ENCODE measurements at regions not wholly inside any gene's neighbourhood (a gene's known extent, or its start where the extent isn't known, plus 50 kb on each side); places are given as distances from the start of the nearest gene placed in this dataset.
"Not testable (repeated sequence)": the region's sequence is repeated elsewhere in the genome, so short reads cannot be mapped to it uniquely, and the experiment has no call there.

DNA sequence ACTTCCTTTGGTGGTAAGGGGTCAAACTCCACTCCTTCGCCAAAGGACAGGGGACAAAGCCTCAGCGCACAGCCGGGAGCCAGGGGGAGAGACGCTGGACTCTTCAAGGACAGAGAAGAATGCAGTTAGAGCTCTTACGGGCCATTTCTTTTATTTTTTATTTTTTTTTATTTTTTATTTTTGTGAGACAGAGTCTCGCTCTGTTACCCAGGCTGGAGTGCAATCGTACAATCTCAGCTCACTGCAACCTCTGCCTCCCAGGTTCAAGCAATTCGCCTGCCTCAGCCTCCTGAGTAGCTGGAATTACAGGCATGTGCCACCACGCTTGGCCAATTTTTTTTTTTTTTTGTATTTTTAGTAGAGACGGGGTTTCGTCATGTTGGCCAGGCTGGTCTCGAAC, 93.2 kb upstream of the RPH3AL start, which contains the start of gene RFLNB:
TSS of gene RFLNB (minus strand) at position 101 of the 400 bp plus-strand sequence.
- not testable (repeated sequence) for DNase-seq

DNA sequence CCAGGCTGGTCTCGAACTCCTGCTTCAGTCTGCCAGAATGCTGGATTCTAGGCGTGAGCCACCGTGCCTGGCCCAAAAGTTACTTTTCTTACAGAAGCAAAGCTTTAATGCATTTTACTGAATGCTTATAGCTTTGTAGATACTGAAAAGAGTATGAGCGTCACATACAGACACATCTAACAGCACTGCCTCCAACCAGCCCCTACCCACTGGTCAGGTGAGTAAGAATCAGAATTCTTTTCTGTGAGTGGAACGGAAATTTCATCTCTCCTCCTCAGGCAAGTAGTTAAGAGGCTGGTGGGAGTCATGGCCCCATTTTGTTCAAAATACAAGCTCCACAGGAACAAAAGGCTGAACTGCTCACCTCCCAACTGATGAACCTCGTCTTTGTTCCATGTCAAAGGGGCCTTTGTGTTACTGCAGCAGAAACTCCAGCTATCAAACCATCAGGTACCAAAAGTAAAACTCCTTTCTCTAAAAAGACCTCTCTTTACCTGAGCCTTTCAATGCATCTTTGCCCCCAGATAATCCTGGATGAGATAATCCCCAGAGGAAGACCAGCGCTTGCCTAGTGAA, 92.4 kb upstream of the RPH3AL start:
- peak; percentile 12 for DNase-seq

DNA sequence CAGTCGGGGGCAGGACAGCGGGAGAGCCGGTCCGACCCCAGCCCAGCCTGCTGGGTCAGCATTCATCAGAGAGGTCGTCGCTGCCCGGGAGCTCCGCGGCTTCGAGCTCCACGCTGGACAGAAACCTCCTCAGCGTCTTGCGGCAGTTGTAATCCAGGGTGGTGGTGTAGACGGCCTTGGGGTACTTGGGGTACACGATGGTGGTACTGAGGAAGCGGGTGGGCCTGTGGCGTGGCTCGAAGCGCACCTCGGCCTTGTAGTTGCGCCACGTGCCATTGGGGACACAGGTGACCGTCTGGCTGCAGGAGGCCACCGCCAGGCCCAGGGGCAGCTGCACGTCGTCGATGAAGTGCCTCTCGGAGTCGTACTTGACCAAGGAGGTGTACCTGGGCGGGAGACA, 90.5 kb upstream of the RPH3AL start:
- peak; percentile 33 for DNase-seq

DNA sequence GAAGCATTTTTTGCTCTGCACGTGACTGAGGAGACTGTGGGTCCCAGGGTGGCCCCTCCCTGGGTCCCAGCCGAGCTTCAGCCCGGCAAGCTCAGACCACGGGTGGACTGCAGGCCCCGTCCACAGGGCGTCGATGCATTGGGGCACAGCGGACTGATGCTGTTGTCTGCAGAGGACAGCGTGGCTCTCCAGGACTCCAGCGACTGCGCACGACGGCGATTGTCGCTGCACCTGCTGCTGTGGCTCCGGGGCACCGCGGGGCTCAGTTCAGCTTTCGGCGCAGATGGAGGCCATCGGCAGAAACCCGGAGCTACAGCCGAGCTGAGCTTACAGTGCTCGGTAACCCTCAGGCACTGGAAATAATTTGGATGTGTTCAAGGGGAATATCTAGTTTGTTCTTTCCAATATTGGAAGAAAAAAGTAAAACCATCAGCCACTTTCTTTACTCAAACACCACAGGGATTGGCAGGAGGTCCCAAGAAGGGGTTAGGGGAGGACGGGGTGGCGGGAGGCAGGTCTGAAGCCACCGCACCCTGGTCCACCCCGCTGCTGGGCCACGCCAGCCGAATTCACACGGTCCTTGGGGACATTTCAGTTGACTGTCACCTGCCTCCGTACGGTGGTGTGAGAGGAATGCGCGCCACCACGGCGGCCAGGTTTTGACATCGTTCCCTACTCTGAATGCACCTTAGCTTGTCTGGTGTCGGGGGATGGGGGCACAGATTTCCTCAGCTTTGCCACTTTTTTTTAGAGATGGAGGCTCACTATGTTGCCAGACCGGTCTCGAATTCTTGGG, 88.7 kb upstream of the RPH3AL start:
- DNase-seq = peak; percentile 52

DNA sequence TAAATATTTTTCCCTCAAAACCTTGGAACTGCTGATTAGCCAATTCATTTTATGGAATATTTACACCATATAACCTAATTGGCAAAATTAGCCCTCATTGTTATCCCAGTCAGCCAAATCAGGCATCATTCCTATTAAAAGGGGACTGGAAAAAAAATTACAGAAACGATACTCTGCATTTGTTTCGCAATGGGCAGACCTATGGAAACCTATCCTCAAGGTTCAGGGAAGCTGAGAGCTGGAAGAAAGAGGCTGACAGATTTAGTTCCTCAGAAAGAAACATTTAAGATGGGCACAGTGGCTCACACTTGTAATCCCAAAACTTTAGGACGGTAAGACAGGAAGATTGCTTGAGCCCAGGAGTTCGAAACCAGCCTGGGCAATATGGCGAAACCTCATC, 85.6 kb upstream of the RPH3AL start:
- DNase-seq = no peak

DNA sequence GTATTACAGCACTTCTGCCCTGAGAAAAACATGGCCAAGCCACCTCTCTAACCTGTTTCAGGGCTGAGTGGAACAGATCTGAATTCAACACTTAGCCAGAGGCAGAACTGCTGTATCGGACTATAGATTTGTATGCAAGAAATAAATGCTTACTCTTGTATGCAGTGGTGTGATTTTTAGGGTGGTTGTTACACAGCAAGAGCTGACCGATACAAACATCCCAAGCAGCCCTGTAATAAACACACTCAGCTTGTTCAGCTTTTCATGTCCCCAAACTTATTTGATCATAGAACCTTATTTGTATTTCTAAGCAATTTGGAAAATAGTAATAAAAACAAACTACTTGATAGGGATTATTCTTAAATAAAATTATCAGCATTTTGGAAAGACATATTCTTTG, 84.9 kb upstream of the RPH3AL start:
- DNase-seq = no peak

DNA sequence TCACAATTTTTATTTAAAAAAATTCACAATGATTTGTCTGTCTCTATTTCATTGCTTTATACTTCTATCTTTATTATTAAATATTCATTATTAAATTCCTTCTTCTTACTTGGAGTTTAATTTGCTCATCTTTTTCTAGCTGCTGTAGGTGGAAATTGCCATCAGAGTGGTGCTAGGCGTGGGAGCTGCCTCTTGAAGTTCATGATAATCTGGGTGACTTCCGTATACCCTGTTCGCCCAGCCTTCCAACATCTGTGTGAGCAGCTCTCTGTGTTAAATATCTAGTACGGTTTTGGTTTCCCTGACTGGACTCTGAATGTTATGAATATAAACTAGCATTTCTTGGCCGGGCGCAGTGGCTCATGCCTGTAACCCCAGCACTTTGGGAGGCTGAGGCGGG, 84.0 kb upstream of the RPH3AL start:
- DNase-seq = peak; percentile 19

DNA sequence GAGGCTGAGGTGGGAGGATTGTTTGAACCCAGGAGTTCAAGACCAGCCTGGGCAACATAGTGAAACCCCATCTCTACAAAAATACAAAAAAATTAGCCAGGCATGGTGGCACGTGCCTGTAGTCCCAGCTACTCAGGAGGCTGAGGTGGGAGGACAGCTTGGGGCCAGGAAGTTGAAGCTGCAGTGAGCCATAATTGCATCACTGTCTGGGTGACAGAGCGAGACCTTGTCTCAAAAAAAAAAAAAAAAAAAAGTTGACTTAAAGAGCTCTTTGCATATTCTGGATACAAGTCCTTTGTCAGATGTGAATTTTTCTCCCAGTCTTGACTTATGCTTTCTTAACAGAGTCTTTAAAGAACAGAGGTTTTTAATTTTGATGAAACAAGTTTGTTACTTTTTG, 79.9 kb upstream of the RPH3AL start:
- peak; percentile 12 for DNase-seq

DNA sequence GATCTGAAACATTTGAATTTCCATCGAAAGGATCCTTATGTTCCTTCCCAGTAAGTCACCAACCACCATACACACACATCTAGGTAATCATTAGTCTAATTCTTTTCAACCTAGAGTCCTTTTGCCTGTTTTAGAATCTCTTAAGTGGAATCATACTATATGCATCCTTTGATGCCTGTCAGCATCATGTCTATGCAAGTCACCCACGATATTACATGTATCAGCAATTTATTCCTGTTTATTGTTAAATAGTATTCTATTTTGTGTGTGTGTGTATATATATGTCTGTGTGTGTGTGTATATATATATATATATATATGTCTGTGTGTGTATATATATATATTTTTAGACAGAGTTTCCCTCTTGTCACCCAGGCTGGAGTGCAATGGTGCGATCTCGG, 78.9 kb upstream of the RPH3AL start:
- DNase-seq = no peak

DNA sequence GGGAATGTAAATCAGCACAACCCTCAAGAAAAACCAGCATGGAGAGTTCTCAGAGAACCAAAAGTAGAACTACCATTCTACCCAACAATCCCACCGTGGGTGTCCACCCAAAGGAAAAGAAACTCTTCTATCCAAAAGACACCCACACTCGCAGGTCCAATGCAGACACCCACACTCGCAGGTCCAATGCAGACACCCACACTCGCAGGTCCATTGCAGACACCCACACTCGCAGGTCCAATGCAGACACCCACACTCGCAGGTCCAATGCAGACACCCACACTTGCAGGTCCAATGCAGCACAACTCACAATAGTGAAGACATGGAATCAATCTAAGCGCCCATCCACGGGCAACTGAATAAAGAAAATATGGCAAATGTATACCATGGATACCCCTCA, 77.0 kb upstream of the RPH3AL start:
- DNase-seq = peak; percentile 19

DNA sequence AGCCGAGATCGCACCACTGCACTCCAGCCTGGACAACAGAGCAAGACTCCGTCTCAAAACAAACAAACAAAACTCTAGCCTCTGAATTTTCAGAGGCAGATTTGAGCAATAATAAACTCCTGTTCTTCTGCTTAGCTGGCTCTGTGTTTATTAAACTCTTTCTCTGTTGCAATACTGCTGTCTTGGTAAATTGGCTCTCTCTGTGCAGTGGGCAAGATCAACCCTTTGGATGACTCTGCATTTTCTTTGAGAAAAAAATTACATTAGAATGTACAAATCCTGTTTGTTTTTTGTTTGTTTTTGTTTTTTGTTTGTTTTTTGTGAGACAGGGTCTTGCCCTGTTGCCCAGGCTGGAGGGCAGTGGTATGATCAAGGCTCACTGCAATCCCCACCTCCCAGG, 75.8 kb upstream of the RPH3AL start:
- DNase-seq = peak; percentile 9

DNA sequence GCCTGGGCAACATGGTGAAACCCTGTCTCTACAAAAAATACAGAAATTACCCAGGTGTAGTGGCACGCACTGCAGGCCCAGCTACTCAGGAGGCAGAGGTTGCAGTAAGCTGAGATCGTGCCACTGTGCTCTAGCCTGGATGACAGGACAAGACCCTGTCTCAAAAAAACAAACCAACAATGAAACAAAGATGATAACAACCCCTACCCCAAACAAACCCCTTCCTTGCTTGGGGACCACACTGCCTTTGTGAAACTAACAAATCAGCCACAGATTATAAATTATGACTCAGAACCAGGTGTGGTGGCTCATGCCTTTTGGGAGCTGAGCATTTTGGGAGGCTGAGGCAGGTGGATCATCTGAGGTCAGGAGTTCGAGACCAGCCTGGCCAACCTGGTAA, 75.3 kb upstream of the RPH3AL start:
- peak; percentile 4 for DNase-seq

DNA sequence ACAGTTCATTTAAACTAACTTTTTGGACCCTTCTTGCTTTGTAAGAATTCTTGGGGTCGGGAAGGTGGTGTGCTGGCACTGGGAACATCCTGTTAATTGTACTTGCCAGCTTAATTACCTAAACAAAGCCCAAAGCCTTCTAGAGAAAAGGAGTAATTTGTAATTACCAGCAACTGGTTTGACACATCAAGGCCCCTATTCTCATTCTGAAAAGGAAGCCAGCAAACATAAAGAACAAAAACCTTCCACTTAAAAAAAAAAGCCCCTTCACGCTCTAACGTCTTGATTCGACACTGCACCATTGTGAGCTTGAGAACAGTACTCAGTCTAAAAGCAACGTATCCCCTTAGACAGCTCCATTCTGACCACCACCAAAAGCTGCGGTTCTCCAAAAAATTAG, 74.7 kb upstream of the RPH3AL start:
- DNase-seq = no peak

DNA sequence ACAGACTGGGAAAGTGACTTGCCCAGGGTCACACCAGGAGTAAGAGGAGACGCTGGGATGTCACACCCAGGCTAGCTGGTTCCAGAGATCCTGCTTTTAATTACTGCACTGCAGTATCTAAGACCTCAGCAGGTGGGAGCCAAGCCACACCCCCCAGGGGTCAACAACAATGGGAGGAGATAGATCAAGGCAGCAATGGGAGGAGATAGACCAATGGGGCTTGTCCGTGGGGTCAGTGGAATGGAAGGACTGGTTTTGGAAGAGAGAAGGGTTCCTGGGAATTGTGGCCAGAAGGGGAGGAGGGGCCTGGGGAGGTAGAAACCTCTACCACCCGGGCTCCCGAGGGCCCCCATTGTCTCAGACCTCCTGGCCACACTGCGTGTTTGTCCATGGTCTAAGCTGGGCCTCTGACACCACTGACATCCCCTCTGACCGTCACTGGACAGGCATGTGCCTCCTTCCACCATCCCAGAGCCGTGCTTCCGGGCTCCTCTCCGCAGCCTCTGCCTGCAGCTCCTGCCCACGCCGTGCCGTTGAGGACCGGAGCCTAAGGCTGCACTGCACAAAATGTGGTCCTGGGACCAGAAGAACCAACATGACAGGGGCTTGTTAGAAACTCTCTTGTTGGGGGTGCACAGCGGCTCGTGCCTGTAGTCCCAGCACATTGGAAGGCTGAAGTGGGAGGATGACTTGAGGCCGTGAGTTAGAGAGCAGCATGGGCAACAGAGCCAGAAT, 69.8 kb upstream of the RPH3AL start:
- DNase-seq = peak; percentile 44

DNA sequence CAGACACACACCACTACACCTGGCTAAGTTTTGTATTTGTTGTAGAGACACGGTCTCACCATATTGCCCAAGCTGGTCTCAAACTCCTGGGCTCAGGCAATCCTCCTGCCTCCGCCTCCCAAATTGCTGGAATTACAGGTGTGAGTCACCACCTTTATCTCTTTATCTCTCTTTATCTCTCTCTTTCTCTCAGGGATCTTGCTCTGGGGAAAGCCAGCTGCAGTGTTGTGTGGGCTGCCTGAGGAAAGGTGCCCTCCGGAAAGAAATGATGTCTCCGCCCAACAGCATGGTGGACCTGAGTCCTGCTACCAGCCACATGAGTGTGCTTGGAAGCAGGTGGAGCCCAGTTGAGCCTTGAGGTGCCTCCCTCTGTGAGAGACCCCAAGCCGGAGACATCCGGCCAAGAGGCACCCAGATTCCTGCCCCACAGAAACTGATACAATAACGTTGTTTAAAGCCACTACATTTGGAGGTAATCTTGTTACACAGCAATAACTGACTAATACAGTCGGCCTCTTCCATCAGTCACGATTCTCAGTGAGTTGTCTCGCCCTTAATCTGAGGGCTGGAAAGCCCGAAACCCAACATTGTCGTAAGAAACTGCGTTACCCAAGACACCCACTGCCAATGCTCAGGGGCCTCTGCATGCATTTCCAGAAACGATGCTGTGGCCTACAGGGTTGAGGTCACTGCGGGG, 68.0 kb upstream of the RPH3AL start:
- no peak for DNase-seq

DNA sequence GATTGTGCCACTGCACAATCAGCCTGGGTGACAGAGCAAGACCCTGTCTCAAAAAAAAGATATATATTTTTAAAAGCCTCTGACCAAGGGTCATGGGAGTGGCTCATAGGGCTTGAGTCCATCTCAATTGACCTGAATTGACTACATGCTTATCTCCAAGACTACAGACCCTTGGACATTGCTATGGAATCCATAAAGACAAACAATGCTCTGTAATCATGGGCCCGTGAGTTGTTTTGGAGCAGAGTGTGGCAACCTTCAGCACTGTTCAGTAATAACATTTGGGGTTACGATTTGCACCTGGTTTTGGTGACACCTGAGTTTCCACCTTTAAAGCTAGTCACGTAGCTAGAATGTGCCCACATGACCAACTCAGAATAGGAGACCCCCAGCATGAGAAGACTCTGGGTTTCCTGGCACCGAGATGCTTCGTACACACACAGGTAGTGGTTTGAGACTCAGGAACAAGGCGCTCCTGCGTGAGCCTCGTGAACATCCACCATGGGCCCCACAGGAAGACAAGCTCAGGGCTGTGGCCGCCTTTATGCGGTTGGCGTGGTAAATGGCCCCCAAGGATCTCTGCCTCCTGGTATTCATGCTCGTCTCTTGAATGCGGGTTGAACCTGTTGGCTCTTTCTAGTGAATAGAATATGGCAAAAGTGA, 66.6 kb upstream of the RPH3AL start:
- peak; percentile 76 for DNase-seq

DNA sequence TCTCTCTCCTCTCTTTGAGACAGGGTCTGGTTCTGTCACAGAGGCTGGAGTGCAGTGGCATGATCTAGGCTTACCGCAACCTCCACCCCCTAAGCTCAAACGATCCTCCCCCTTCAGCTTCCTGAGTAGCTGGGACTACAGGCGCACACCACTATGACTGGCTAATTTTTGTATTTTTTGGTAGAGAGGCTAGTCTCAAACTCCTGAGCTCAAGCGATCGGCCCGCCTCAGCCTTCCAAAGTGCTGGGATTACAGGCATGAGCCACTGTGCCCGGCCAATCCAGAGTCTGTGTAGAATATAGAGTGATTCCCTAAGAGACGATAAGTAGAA, 65.8 kb upstream of the RPH3AL start:
- DNase-seq = peak; percentile 72

DNA sequence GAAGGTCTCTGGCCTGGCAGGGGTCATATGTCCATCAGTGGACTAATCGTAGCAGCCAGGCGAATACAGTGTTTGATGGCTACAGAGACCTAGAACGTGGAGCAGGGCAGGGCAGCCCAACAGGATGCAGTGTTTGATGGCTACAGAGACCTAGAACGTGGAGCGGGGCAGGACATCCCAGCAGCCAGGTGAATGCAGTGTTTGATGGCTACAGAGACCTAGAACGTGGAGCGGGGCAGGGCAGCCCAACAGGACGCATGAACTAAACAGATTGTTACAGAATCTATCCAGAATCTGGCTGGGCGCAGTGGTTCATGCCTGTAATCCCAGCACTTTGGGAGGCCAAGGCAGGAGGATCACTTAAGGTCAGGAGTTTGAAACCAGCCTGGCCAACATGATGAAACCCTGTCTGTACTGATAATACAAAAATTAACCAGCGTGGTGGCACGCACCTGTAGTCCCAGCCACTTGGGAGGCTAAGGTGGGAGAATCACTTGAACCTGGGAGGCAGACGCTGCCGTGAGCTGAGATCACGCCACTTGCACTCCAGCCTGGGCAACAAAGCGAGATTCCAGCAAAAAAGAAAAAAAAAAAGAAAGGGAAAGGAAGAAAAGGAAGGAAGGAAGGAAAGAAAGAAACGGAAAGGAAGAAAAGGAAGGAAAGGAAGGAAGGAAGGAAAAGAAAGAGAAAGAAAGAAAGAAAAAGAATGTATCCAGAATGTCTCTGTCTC, 65.2 kb upstream of the RPH3AL start:
- DNase-seq = peak; percentile 57

DNA sequence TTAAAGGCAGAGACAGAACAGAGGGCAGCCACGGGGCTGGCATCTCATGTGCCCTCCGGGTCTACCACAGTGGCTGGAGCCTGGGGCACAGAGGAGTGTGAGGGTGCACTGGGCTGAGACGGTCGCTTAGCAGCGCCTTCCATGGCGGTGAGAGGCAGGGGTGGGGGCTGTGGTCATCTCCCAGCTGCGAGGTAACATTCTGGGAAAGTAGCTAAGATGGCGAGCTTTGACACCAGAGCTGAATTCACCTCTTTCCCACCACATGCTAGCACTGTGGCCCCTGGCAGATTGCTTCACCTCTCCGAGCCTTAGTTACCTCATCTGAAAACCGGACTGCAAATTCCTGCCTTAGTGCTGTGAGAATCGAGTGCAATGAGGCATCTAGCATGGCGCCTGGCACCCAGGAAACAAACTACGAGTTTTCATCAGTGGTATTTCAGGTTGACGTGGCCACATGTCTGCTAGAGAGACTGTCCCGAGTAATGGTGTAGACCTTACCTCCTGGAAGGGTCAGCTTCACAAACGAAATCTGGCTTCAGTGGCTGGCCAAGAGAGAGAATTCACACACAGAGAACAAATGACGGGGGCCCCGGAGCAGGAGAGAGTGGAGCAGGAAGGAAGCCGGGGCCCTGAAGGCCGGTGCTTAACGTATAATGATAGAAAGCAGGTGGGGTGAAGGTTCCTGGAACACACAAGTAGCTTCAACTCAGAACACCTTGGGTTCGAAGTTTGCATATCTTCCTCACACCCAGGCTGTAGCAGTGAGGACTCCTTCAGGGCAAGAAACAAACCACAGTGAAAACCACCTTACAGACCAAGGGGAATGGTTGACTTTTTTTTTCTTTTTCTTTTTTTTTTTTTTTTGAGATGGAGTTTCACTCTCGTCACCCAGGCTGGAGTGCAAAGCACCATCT, 63.9 kb upstream of the RPH3AL start:
- peak; percentile 80 for DNase-seq

DNA sequence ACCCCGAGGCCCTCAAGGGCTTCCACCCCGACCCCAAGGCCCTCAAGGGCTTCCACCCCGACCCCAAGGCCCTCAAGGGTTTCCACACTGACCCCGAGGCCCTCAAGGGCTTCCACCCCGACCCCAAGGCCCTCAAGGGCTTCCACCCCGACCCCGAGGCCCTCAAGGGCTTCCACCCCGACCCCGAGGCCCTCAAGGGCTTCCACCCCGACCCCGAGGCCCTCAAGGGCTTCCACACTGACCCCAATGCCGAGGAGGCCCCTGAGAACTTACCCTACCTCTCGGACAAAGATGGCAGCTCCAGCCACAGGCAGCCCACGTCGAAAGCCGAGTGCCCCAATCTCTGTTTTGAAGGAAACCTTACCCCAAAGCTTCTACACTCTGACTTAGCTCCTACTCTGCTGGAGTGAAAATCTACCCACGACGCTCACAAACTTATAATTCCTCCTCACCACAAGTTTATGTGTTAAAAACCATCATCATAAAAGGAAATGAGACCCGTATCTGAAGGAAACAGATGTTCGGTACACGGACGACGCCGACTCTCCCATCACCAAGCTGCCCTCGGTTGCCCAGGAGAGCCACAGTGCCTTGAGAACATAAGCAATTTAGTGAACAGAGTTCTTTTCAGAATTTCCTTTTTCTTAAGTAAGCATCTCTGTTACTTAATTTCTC, 61.2 kb upstream of the RPH3AL start:
- DNase-seq = peak; percentile 69

DNA sequence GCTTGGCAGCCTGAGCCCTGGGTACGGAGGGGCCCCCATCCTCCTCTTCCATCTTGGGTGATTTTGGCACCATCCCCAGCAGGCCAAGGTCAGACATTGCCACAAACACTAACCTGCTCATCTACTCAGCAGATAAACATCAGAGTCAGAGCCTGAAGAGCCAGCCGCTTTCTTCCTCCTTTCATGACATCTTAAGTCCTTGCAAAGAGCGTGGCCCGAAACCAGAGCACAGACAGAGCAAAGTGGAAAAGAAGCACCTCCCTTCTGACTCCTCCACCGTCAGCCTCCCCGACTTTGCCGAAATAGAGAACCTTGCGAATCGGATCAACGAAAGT, 60.4 kb upstream of the RPH3AL start:
- peak; percentile 73 for DNase-seq
